Fibroblast of pulmonary artery (primary cell): ENCODE measurements at regions not wholly inside any gene's neighbourhood (a gene's known extent, or its start where the extent isn't known, plus 50 kb on each side); places are given as distances from the start of the nearest gene placed in this dataset.

Source experiments
- DNase-seq: peaks from one replicate; pipeline ENCODE4 v3.0.0-alpha.2; 2010; ENCODE audit warnings: low read depth
- H3K4me3 ChIP-seq: replicated peaks from 2 replicates; pipeline ENCODE4 v1.5.1; 2011; ENCODE audit warnings: low read depth, mild to moderate bottlenecking, control low read depth, low read length, moderate library complexity
- TF ChIP-seq, protein P1 (sequence below): IDR thresholded peaks from 2 replicates; pipeline ENCODE4 v1.5.1; 2011; ENCODE audit warnings: mild to moderate bottlenecking, control low read depth, low read length, inconsistent platforms; ENCODE audit errors: missing control alignments

DNA sequence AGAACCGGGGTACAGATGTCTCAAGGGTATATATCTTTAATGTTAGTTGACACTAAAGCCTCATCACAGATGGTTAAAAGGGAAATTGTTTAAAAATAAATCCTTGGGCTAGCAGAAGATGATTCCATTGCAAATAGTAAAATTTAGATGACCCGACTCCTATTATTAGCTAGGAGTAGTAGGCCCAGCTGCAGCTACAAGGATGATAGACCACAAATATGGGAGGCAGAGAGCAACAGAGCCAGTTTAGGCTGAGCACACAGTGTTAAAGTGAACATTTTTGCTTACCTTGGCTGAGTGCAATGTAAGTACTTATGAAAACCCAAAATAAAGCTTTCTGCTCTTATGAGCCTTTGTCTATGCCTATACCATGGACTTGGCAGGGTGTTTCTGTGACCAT is 100.5 kb upstream of the COL11A1 start:
- H3K4me3 ChIP-seq, result no peak overlapping the region
- no peak for DNase-seq
- TF ChIP-seq, protein P1, sequence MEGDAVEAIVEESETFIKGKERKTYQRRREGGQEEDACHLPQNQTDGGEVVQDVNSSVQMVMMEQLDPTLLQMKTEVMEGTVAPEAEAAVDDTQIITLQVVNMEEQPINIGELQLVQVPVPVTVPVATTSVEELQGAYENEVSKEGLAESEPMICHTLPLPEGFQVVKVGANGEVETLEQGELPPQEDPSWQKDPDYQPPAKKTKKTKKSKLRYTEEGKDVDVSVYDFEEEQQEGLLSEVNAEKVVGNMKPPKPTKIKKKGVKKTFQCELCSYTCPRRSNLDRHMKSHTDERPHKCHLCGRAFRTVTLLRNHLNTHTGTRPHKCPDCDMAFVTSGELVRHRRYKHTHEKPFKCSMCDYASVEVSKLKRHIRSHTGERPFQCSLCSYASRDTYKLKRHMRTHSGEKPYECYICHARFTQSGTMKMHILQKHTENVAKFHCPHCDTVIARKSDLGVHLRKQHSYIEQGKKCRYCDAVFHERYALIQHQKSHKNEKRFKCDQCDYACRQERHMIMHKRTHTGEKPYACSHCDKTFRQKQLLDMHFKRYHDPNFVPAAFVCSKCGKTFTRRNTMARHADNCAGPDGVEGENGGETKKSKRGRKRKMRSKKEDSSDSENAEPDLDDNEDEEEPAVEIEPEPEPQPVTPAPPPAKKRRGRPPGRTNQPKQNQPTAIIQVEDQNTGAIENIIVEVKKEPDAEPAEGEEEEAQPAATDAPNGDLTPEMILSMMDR, result no peak

DNA sequence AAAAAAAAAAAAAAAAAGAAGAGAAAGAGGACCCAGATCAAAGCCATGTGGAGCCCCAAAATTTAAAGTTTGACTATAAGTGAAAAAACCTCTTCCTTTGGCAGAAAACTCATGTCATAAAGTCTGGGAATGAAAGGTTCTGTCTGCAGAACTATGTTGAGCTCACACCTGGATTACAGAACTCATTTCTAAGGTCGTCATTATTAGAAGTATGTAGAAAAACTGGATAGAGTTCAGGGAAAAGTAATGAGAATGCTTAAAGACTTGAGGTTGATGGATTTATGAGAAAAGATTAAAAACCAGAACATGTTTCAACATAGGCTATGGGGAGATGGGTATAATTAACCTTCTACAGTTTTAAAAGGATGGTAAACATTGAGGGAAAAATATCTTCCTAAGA is 90.7 kb upstream of the COL11A1 start:
- DNase-seq, result no peak
- no peak overlapping the region for H3K4me3 ChIP-seq

DNA sequence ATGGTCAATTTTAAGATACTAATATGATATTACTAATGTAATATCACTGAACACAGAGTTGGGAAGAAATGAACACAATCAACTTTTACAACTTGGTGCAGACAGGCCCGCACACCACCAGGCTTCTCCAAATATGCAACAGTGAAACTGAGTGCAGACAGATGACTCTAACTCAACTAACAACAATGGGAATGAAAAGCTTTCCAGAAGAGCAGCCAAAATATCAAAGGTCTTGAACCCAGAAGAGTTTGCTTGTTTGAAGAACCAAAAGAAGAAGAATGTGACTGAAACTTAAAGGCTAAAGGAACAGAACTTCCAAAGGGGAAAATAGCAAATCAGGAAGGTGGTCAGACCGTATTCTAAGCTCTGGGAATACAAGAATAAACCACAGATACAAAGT is 89.8 kb upstream of the COL11A1 start:
- H3K4me3 ChIP-seq, result no peak overlapping the region
- TF ChIP-seq, protein P1, result no peak
- DNase-seq, result no peak

More for the DNA sequence above, 90.7 kb upstream of the COL11A1 start:
- TF ChIP-seq, protein P1, result no peak

DNA sequence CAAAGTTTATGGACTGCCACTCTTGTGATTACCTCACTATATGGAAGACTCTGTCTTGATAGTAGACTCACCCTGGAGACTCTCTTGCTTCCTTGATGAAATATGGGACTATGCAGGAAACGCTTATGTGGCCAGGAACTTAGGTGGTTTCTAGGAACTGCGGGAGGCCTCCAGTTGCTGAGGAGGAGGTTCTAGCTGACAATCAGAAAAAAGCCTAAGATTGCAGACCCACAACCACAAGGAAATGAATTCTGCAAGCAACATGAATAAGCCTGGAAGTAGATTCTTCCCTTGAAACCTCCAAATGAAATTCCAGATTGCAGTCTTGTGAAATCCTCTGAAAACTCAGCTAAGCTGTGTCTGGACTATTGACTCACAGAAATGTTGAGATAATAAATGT is 88.9 kb upstream of the COL11A1 start:
- peak; percentile 65 for DNase-seq
- no peak overlapping the region for H3K4me3 ChIP-seq
- TF ChIP-seq, protein P1, result no peak

DNA sequence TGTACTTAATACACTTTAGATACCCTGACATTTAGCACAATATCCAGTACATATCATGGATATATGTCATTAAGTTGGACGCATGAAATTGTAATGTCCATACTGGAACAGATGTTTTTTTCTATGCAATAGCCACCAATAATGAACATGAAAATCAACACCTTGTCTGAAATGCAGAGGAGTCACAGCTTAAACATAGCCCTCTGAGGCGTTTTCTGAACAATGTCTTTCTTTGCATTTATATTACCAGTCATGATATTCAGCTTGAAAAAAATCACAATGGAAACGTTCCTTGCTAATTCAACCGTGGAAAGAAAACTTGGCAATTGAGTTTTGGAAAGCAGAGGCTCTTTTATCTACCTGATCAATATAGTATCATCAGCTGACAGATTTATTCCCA is 86.7 kb upstream of the COL11A1 start:
- no peak for DNase-seq
- H3K4me3 ChIP-seq, result no peak overlapping the region
- TF ChIP-seq, protein P1, result no peak

DNA sequence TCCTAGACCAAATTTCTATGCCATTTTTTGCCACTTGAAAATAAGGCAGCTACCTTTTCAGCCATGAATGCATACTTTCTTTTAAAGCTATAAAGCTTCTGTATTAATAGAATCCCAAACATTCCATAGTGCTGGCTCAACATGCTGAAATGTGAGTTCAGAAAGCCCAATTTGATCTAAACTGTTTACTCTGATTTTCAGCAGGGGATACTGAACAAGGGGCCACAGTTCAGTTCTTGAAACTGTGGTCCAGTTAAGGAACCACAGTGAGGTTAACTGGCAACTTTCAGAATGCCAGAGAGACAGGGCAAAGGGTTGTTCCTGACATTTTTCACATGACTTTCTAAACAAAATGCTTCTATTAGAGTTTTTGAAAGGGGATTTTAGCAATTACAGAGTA is 85.7 kb upstream of the COL11A1 start:
- TF ChIP-seq, protein P1, result no peak
- no peak for DNase-seq
- H3K4me3 ChIP-seq, result no peak overlapping the region

DNA sequence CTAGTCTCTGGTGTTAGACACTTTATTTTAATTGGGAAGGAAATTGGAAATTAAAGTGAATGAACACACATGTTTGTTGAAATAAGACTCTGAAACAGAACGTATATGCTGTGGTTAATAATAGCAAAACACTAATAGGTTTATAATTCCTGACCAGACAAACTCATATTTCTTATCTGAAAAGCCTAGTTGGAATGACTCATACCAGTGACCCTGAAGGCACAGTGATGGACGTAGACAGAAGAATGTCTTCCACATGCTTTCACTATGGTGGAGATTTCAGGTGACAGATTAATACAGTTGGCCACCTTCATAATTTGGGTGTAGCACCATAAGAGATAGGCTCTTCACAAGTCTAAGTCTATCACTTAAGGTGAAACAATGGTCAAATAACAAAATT is 83.0 kb upstream of the COL11A1 start:
- TF ChIP-seq, protein P1, result no peak
- no peak for DNase-seq
- H3K4me3 ChIP-seq, result no peak overlapping the region
